Hippocampal formation (tissue), 2 donors: ENCODE measurements at regions not wholly inside any gene's neighbourhood (a gene's known extent, or its start where the extent isn't known, plus 50 kb on each side); places are given as distances from the start of the nearest gene placed in this dataset.
"Not testable (repeated sequence)": the region's sequence is repeated elsewhere in the genome, so short reads cannot be mapped to it uniquely, and the experiment has no call there.

Experiments used
- DNase-seq, 2 donors: peaks; one replicate each; lab custom pipeline; 2025; lab: John Stamatoyannopoulos, UW

DNA sequence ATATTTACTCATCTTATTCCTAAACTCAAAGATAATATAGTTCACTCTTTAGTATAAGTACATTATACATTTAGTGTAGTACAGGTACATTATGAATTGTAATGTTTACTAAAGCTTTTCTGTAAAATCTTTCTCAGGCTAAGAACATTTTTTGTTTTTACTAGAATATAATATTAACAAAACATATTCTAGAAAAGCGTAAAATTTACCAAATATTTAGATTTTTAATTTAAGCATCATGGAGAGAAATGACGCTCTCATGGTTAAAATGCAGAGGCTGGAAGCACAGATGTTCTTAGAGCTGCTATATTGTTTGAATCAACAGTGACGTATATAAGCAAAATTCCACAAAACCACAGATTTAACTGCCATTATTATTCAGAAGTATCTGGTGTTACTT, 54.7 kb upstream of the NBPF15 start:
- DNase-seq = not testable (repeated sequence)

- not testable (repeated sequence) for DNase-seq
Measured at GRCh38 chr1:144516906-144517305, 55.4 kb upstream of the NBPF15 start.

DNA sequence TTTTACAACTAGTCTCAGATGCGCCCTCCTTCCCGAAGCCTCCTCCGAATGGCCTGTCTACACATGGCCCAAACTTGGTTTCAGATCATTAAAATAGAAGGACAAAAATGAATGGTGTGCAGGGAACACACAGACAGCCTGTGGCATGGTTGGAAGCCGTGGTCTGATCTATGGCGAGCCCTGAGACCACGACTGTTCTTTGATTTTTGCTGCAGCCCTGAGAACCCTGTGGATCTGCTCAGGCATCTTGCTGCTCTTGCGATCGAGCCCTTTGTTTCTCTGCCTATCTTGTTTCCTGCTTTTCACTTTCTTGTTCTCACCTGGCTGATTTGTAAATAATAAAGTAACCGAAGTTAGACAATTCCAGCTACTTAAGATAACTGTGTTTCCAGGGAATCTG, 57.0 kb upstream of the NBPF15 start:
- DNase-seq = not testable (repeated sequence)

DNA sequence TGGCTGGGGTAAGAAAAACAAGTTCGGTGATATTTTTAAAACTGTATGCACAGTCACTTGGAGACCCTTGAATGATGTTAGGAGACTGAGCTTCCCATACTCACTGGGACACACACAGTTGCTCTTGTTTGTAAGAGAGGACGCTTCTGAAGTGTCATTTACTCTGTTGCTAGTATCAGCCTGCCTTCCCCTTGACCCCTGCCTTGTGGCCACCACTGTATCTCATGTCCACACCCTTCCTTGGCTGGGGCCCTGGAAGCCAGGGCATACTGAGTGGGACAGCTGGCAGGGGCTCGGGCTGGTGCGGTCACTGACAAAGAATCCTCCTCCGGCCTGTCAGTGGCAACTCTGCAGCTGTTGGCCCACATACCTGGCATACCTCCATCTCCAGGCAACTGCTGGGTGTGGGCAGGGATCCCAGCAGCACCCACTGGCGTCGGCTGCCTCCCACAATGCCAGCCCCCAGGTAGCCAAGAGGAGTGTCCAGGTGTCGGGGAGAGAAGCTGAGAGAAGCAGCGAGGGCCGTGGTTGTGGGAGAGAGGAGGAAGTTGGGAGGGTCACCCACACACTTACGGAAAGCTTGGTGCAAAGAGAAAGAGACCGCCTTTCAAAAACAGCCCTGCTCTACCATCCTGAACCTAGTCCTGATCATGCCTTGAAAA, 58.2 kb upstream of the NBPF15 start:
- not testable (repeated sequence) for DNase-seq

- DNase-seq = peak; percentile 2 to 61
Measured at GRCh38 chr1:144523661-144524407, 62.4 kb upstream of the NBPF15 start.

- not testable (repeated sequence) for DNase-seq
Measured at GRCh38 chr1:144532156-144532607, 60.5 kb upstream of the PPIAL4F start.

DNA sequence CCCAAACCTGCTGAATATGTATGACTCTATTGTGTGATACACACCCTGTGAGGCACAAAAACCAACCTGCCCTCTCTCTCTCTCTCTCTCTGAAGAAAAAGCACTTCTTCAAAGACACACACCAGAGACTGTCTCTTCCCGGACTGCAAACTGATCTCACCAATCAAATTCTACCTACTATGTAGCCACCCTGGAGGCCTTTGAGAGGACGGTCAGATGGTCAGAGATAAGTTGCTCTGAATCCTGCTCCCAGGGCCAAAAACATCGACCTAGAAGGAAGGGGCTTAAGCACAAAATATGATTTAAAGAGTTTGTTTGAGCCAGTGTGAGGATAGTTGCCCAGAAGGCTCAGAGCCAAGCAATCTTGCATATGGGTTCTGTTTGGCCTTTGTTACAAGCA, 59.2 kb upstream of the PPIAL4F start:
- not testable (repeated sequence) for DNase-seq

GRCh38 chr1:144534286-144534685, 58.4 kb upstream of the PPIAL4F start:
- not testable (repeated sequence) for DNase-seq

- DNase-seq = not testable (repeated sequence)
Measured at GRCh38 chr1:144536677-144537076, 56.0 kb upstream of the PPIAL4F start.

DNA sequence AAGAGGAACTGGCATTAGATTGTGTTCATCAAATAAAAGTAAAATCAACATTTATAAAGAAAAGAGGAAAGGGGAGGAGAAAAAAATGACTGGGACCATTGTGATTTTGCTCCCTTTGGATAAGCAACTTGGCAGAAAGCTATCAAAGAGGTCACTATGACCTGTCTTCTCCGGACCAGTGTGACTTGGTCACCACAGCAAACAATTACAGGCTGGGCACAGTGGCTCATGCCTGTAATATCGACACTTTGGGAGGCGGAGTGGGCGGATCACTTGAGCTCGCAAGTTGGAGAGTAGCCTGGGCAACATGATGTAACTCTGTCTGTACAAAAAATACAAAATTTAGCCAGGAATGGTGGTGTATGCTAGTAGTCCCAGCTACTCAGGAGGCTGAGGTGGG, 55.5 kb upstream of the PPIAL4F start:
- DNase-seq = not testable (repeated sequence)

DNA sequence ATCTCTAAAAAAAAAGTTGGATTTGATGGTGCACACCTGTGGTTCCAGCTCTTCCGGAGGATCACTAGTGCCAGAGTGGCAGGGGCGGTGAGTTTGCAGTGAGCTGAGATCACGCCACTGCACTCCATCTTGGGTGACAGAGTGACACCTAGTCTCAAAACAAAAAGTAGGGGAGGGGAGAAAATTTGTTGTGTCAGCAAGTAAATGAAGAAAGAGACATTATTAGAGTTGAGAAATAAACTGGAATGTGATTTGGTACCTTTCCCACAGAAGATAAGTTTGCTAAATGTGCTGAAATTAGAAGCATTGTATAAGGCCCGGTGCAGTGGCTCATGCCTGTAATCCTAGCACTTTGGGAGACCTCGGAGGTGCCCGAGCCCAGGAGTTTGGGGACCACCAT, 54.0 kb upstream of the PPIAL4F start:
- DNase-seq = not testable (repeated sequence)

DNA sequence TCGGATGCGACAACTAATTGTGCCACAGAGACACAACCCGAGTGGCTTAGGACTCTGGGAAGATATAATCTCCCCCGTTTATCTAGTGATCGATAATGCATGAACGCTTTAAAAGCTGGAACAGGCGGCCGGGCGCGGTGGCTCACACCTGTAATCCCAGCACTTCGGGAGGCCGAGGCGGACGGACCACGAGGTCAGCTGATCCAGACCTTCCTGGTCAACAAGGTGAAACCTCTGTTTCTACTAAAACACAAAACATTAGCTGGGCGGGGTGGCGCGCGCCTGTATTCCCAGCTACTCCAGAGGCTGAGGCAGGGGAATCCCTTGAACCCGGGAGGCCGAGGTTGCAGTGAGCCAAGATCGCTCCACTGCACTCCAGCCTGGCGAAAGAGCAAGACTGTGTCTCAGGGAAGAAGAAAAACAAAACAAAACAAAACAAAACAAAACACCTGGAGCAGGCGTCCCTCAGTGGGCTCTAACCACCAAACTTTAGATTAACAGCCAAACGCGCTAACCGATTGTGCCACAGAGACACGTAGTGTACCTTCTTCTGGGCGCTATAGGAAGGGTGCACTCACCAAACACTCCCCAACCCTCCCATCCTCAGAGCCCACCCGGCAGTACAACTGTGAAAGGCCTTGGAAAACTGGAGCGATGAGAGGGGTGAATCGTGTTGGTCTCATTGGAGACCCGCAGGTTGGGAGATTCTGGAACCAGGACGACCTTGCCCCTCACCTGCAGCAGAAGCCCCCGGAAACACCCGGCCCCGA, 53.3 kb upstream of the PPIAL4F start:
- DNase-seq = not testable (repeated sequence)
